ENCODE measurements at regions not wholly inside any gene's neighbourhood (a gene's known extent, or its start where the extent isn't known, plus 50 kb on each side); places are given as distances from the start of the nearest gene placed in this dataset.

DNA sequence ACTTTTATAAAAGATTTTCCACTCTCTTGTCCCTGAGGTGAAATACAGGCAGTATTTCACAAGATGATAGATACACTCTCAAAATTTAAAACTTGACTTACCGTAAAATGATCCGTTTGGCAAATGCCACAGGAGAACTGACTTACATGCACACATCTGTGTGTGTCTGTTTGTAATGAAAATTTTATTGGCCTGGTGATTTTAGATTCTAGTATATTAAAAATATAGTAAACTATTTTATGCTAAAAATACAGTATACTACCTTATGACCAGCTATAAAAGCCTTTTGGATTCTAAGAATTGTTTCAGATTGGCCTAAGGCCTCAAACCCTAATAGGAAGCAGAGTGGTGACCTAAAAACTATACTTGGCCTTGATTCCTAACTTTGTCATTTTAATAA, 362.7 kb downstream of the IPMK start:
- no peak overlapping the region for H3K27ac ChIP-seq (ENCODE audit: control insufficient read depth, insufficient read depth)
- no peak overlapping the region for H3K4me3 ChIP-seq
- no peaks in the 10 kb centered on the region for H3K4me1 ChIP-seq (ENCODE audit: control insufficient read depth, insufficient read depth, low read length)
- ChIA-PET CTCF (no interaction called here), POLR2A (no interaction called here), SMC1A (ENCODE audit: uncharacterized antibody, unreplicated experiment) (no interaction called here), RAD21 (ENCODE audit: unreplicated experiment) (no interaction called here)
- no peak for ATAC-seq
- H4K20me1 ChIP-seq (ENCODE audit: control insufficient read depth, insufficient read depth) = no peaks in the 10 kb centered on the region
- no peaks in the 10 kb centered on the region for H3K27me3 ChIP-seq (replicated peaks in 1 of 2; ENCODE audit: control insufficient read depth in 2 of 2, insufficient read depth in 2 of 2, low read length in 1 of 2)
- no peak for DNase-seq (ENCODE audit: low read depth, low spot score)
- WGBS (ENCODE audit: insufficient coverage, insufficient replicate concordance, low lambda C conversion rate, missing lambda C conversion rate) = 66% methylated on average over 2 of the region's 2 CpGs
- no peak for FAIRE-seq
- in situ Hi-C loops (cut with MboI) (no loop called here), intact Hi-C loops (cut with micrococcal nuclease; ENCODE audit: unreplicated experiment) (no loop called here)
- no peak overlapping the region for H3K9ac ChIP-seq (ENCODE audit: control insufficient read depth, insufficient read depth, low read length)
- no peak overlapping the region for H2AFZ ChIP-seq (ENCODE audit: control insufficient read depth, low read depth, low read length)
- TF ChIP-seq MYB (IDR thresholded peaks at IDR 0.05; ENCODE audit: borderline replicate concordance, low read depth, low read length) = no peak
- TF ChIP-seq, protein P1, sequence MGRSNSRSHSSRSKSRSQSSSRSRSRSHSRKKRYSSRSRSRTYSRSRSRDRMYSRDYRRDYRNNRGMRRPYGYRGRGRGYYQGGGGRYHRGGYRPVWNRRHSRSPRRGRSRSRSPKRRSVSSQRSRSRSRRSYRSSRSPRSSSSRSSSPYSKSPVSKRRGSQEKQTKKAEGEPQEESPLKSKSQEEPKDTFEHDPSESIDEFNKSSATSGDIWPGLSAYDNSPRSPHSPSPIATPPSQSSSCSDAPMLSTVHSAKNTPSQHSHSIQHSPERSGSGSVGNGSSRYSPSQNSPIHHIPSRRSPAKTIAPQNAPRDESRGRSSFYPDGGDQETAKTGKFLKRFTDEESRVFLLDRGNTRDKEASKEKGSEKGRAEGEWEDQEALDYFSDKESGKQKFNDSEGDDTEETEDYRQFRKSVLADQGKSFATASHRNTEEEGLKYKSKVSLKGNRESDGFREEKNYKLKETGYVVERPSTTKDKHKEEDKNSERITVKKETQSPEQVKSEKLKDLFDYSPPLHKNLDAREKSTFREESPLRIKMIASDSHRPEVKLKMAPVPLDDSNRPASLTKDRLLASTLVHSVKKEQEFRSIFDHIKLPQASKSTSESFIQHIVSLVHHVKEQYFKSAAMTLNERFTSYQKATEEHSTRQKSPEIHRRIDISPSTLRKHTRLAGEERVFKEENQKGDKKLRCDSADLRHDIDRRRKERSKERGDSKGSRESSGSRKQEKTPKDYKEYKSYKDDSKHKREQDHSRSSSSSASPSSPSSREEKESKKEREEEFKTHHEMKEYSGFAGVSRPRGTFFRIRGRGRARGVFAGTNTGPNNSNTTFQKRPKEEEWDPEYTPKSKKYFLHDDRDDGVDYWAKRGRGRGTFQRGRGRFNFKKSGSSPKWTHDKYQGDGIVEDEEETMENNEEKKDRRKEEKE (IDR thresholded peaks at IDR 0.05) = no peak
- TF ChIP-seq RBBP5 (conservative IDR thresholded peaks at IDR 0.05) = no peak
- no peak for TF ChIP-seq FOXM1 (IDR thresholded peaks at IDR 0.05; ENCODE audit: low read depth, low read length)
- BruUV-seq (replicated peaks) = no TSS peak
- H3K79me2 ChIP-seq (ENCODE audit: control insufficient read depth, insufficient read depth, low read length) = no peaks in the 10 kb centered on the region
- no peaks in the 10 kb centered on the region for H3K9me3 ChIP-seq (replicated peaks; ENCODE audit: control insufficient read depth, insufficient read depth, low read length)
- H3K36me3 ChIP-seq (ENCODE audit: control insufficient read depth in 2 of 2, insufficient read depth in 2 of 2, low read length in 1 of 2) = no peaks in the 10 kb centered on the region
- no peak overlapping the region for H3K4me2 ChIP-seq (ENCODE audit: control insufficient read depth, insufficient read depth)

DNA sequence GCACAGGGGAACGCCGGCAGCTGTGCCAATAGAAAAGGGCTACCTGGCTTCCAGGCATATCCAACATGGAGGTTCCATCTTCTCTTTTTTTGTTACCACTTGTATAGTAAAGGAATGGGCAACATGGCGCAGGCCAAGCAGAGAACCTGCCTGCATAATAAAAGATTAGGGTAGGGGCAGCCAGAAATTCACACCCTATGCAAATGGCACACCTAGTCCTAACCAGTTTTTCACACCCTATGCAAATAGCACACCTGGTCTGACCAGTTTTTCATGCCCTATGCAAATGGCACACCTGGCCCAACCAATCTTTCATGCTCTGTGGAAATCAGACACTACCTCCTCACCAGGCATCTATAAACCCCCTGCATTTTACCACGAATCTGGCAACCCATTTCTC, 369.5 kb downstream of the IPMK start:
- SMC1A ChIA-PET (ENCODE audit: uncharacterized antibody, unreplicated experiment) = no interaction called here
- no peak overlapping the region for H3K9ac ChIP-seq (ENCODE audit: control insufficient read depth, insufficient read depth, low read length)
- DNase-seq (ENCODE audit: low read depth, low spot score) = no peak
- no peak overlapping the region for H3K4me2 ChIP-seq (ENCODE audit: control insufficient read depth, insufficient read depth)
- POLR2A ChIA-PET = no interaction called here
- H3K4me1 ChIP-seq (ENCODE audit: control insufficient read depth, insufficient read depth, low read length) = no peaks in the 10 kb centered on the region
- H3K36me3 ChIP-seq (ENCODE audit: control insufficient read depth in 2 of 2, insufficient read depth in 2 of 2, low read length in 1 of 2) = no peaks in the 10 kb centered on the region
- intact Hi-C loops (cut with micrococcal nuclease; ENCODE audit: unreplicated experiment) (no loop called here), in situ Hi-C loops (cut with MboI) (no loop called here)
- H3K79me2 ChIP-seq (ENCODE audit: control insufficient read depth, insufficient read depth, low read length) = no peaks in the 10 kb centered on the region
- H4K20me1 ChIP-seq (ENCODE audit: control insufficient read depth, insufficient read depth) = no peaks in the 10 kb centered on the region
- WGBS (ENCODE audit: insufficient coverage, insufficient replicate concordance, low lambda C conversion rate, missing lambda C conversion rate) = 39% methylated on average over 4 of the region's 4 CpGs
- H3K9me3 ChIP-seq (replicated peaks; ENCODE audit: control insufficient read depth, insufficient read depth, low read length) = no peaks in the 10 kb centered on the region
- RAD21 ChIA-PET (ENCODE audit: unreplicated experiment) = no interaction called here
- no TSS peak for BruUV-seq (replicated peaks)
- no peak overlapping the region for H2AFZ ChIP-seq (ENCODE audit: control insufficient read depth, low read depth, low read length)
- H3K27me3 ChIP-seq (replicated peaks in 1 of 2; ENCODE audit: control insufficient read depth in 2 of 2, insufficient read depth in 2 of 2, low read length in 1 of 2) = no peaks in the 10 kb centered on the region
- ATAC-seq = no peak
- CTCF ChIA-PET = no interaction called here
- FAIRE-seq = no peak
- H3K27ac ChIP-seq (ENCODE audit: control insufficient read depth, insufficient read depth) = no peak overlapping the region
- no peak overlapping the region for H3K4me3 ChIP-seq
- no peak for TF ChIP-seq IRF4 (IDR thresholded peaks at IDR 0.05; ENCODE audit: low read depth, low read length)
- TF ChIP-seq NFIC (IDR thresholded peaks at IDR 0.05; ENCODE audit: low read depth, low read length) = no peak
- no peak for TF ChIP-seq MTA3 (IDR thresholded peaks at IDR 0.05; ENCODE audit: borderline replicate concordance, low read length)
- TF ChIP-seq SIN3A (IDR thresholded peaks at IDR 0.05; ENCODE audit: low read depth, low read length) = no peak
- no peak for TF ChIP-seq EZH2 (IDR thresholded peaks at IDR 0.05; ENCODE audit: borderline replicate concordance, control insufficient read depth, low read depth, low read length)
- no peak for TF ChIP-seq HCFC1 (IDR thresholded peaks at IDR 0.05; ENCODE audit: low read length)
- TF ChIP-seq TCF7 (IDR thresholded peaks at IDR 0.05; ENCODE audit: borderline replicate concordance) = no peak
- TF ChIP-seq, protein P2, sequence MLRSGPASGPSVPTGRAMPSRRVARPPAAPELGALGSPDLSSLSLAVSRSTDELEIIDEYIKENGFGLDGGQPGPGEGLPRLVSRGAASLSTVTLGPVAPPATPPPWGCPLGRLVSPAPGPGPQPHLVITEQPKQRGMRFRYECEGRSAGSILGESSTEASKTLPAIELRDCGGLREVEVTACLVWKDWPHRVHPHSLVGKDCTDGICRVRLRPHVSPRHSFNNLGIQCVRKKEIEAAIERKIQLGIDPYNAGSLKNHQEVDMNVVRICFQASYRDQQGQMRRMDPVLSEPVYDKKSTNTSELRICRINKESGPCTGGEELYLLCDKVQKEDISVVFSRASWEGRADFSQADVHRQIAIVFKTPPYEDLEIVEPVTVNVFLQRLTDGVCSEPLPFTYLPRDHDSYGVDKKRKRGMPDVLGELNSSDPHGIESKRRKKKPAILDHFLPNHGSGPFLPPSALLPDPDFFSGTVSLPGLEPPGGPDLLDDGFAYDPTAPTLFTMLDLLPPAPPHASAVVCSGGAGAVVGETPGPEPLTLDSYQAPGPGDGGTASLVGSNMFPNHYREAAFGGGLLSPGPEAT (IDR thresholded peaks at IDR 0.05; ENCODE audit: low read depth) = no peak
- no peak for TF ChIP-seq MEF2B (IDR thresholded peaks at IDR 0.05; ENCODE audit: partially characterized antibody, poor library complexity, severe bottlenecking)
- no peak for TF ChIP-seq BHLHE40 (IDR thresholded peaks at IDR 0.05; ENCODE audit: borderline replicate concordance in 1 of 2, low read depth in 2 of 2, low read length in 1 of 2)
- TF ChIP-seq NFYA (IDR thresholded peaks at IDR 0.05; ENCODE audit: borderline replicate concordance, low read depth, low read length) = no peak
- no peak for TF ChIP-seq TARDBP (IDR thresholded peaks at IDR 0.05; ENCODE audit: borderline replicate concordance)
- no peak for TF ChIP-seq POLR2AphosphoS5 (IDR thresholded peaks at IDR 0.05; ENCODE audit: low read length)

Data from GM12878 (cell line).